ENCODE measurements at regions not wholly inside any gene's neighbourhood (a gene's known extent, or its start where the extent isn't known, plus 50 kb on each side); places are given as distances from the start of the nearest gene placed in this dataset.

DNA sequence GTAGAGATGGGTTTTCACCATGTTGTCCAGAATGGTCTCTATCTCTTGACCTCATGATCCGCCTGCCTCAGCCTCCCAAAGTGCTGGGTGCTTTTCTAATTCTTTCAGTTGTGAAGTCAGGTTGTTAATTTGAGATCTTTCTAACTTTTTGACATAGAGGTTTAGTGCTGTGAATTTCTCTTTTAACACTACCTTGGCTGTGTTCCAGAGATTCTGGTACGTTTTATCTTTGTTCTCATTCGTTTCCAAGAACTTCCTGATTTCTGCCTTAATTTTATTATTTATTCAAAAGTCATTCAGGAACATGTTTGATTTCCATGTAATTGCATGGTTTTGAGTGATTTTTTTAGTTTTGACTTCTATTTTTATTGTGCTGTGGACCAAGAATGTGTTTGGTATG is 63.5 kb upstream of the CCDC54 start:
- no peak overlapping the region for H3K4me3 ChIP-seq (ENCODE audit: low read depth, low read length)
- TF ChIP-seq, protein P1, sequence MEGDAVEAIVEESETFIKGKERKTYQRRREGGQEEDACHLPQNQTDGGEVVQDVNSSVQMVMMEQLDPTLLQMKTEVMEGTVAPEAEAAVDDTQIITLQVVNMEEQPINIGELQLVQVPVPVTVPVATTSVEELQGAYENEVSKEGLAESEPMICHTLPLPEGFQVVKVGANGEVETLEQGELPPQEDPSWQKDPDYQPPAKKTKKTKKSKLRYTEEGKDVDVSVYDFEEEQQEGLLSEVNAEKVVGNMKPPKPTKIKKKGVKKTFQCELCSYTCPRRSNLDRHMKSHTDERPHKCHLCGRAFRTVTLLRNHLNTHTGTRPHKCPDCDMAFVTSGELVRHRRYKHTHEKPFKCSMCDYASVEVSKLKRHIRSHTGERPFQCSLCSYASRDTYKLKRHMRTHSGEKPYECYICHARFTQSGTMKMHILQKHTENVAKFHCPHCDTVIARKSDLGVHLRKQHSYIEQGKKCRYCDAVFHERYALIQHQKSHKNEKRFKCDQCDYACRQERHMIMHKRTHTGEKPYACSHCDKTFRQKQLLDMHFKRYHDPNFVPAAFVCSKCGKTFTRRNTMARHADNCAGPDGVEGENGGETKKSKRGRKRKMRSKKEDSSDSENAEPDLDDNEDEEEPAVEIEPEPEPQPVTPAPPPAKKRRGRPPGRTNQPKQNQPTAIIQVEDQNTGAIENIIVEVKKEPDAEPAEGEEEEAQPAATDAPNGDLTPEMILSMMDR (conservative IDR thresholded peaks at IDR 0.05; ENCODE audit: low read depth, low read length) = no peak
- no peak for DNase-seq (ENCODE audit: low read depth)

DNA sequence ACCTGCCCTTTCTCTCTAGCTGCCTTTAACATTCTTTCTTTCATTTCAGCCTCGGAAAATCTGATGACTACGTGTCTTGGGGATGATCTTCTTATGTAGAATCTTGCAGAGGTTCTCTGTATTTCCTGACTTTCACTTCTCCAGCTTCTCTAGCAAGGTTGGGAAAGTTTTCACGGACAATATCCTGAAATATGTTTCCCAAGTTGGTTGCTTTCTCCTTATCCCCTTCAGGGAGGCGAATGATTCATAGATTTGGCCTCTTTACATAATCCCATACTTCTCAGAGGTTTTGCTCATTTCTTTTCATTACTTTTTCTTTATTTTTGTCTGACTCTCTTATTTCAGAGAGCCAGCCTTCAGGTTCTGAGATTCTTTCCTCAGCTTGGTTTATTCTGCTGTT is 62.1 kb upstream of the CCDC54 start:
- TF ChIP-seq, protein P1 (conservative IDR thresholded peaks at IDR 0.05; ENCODE audit: low read depth, low read length) = no peak
- no peak for DNase-seq (ENCODE audit: low read depth)
- no peak overlapping the region for H3K4me3 ChIP-seq (ENCODE audit: low read depth, low read length)

DNA sequence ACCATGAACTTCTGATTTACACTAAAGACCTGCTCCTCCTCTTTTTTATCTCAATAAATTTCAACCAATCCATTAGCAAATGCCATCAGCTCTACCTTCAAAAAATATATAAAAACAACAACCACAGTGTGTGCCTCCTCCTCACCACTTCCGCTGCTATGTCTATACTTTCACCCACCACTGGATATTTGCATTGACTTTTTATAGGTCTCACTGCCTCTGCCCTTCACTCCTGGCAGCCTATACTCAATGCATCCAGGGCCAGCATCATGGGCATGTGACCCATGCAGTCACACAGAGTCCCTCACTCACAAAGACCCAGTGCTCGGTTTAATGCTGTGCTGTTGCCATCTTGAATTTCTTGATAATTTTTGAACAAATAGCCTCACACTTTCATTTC is 53.5 kb upstream of the CCDC54 start:
- DNase-seq (ENCODE audit: low read depth) = no peak
- TF ChIP-seq, protein P1 (conservative IDR thresholded peaks at IDR 0.05; ENCODE audit: low read depth, low read length) = no peak
- no peak overlapping the region for H3K4me3 ChIP-seq (ENCODE audit: low read depth, low read length)

GRCh38 chr3:107325446-107325845 is 51.8 kb upstream of the CCDC54 start:
- H3K4me3 ChIP-seq (ENCODE audit: low read depth, low read length) = no peak overlapping the region
- TF ChIP-seq, protein P1 (conservative IDR thresholded peaks at IDR 0.05; ENCODE audit: low read depth, low read length) = no peak
- DNase-seq (ENCODE audit: low read depth) = no peak
